ENCODE measurements at regions not wholly inside any gene's neighbourhood (a gene's known extent, or its start where the extent isn't known, plus 50 kb on each side); places are given as distances from the start of the nearest gene placed in this dataset.

- no peak for TF ChIP-seq POLR2A (IDR thresholded peaks at IDR 0.05)
- no peak for TF ChIP-seq EP300 (IDR thresholded peaks at IDR 0.05)
- TF ChIP-seq, protein P1, sequence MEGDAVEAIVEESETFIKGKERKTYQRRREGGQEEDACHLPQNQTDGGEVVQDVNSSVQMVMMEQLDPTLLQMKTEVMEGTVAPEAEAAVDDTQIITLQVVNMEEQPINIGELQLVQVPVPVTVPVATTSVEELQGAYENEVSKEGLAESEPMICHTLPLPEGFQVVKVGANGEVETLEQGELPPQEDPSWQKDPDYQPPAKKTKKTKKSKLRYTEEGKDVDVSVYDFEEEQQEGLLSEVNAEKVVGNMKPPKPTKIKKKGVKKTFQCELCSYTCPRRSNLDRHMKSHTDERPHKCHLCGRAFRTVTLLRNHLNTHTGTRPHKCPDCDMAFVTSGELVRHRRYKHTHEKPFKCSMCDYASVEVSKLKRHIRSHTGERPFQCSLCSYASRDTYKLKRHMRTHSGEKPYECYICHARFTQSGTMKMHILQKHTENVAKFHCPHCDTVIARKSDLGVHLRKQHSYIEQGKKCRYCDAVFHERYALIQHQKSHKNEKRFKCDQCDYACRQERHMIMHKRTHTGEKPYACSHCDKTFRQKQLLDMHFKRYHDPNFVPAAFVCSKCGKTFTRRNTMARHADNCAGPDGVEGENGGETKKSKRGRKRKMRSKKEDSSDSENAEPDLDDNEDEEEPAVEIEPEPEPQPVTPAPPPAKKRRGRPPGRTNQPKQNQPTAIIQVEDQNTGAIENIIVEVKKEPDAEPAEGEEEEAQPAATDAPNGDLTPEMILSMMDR (IDR thresholded peaks at IDR 0.05): no peak
Measured at GRCh38 chr1:88230126-88230525, 453.9 kb upstream of the PKN2 start.
